Lower leg skin (tissue), 3 donors: ENCODE measurements at regions not wholly inside any gene's neighbourhood (a gene's known extent, or its start where the extent isn't known, plus 50 kb on each side); places are given as distances from the start of the nearest gene placed in this dataset.

Source experiments
- CTCF ChIP-seq, 3 donors: fragments of 450-650 bp; IDR thresholded peaks; one replicate each; pipeline ENCODE4 v1.5.1; 2016; ENCODE audit warnings: antibody characterized with exemption in 3 of 3, mild to moderate bottlenecking in 3 of 3, moderate library complexity in 2 of 3
- POLR2A ChIP-seq, 2 donors: fragments of 450-650 bp; IDR thresholded peaks; one replicate each; pipeline ENCODE4 v1.6.1; 2016 to 2017; ENCODE audit warnings: antibody characterized with exemption in 2 of 2, mild to moderate bottlenecking in 1 of 2, moderate library complexity in 1 of 2

GRCh38 chr1:199202331-199202730, 563.5 kb downstream of the PTPRC start:
- TF ChIP-seq CTCF (IDR thresholded peaks at IDR 0.05) (no peak), POLR2A (IDR thresholded peaks at IDR 0.05) (no peak)
